ENCODE measurements at regions not wholly inside any gene's neighbourhood (a gene's known extent, or its start where the extent isn't known, plus 50 kb on each side); places are given as distances from the start of the nearest gene placed in this dataset.

GRCh38 chr20:60553095-60553494 is 594.9 kb downstream of the CDH26 start:
- in situ Hi-C loops (cut with HindIII; ENCODE audit: low sequenced_read_pairs): no loop called here

GRCh38 chr20:60558486-60558885 is 600.3 kb downstream of the CDH26 start:
- in situ Hi-C loops (cut with HindIII; ENCODE audit: low sequenced_read_pairs): no loop called here

- in situ Hi-C loops (cut with HindIII; ENCODE audit: low sequenced_read_pairs): no loop called here
Observed at GRCh38 chr20:60559462-60559861, 601.2 kb downstream of the CDH26 start.

- in situ Hi-C loops (cut with HindIII; ENCODE audit: low sequenced_read_pairs): no loop called here
Observed at GRCh38 chr20:60561052-60561451, 602.8 kb downstream of the CDH26 start.

GRCh38 chr20:60565083-60565482 is 606.9 kb downstream of the CDH26 start:
- in situ Hi-C loops (cut with HindIII; ENCODE audit: low sequenced_read_pairs): no loop called here

GRCh38 chr20:60565551-60565950 is 607.3 kb downstream of the CDH26 start:
- in situ Hi-C loops (cut with HindIII; ENCODE audit: low sequenced_read_pairs): no loop called here

- in situ Hi-C loops (cut with HindIII; ENCODE audit: low sequenced_read_pairs): no loop called here
Observed at GRCh38 chr20:60569116-60569515, 610.9 kb downstream of the CDH26 start.

- in situ Hi-C loops (cut with HindIII; ENCODE audit: low sequenced_read_pairs): no loop called here
Observed at GRCh38 chr20:60570481-60571277, 612.5 kb downstream of the CDH26 start.

- in situ Hi-C loops (cut with HindIII; ENCODE audit: low sequenced_read_pairs): no loop called here
Observed at GRCh38 chr20:60573003-60573680, 614.9 kb downstream of the CDH26 start.

GRCh38 chr20:60576236-60576635 is 618.0 kb downstream of the CDH26 start:
- in situ Hi-C loops (cut with HindIII; ENCODE audit: low sequenced_read_pairs): no loop called here

GRCh38 chr20:60579941-60580515 is 621.8 kb downstream of the CDH26 start:
- in situ Hi-C loops (cut with HindIII; ENCODE audit: low sequenced_read_pairs): no loop called here

- in situ Hi-C loops (cut with HindIII; ENCODE audit: low sequenced_read_pairs): no loop called here
Observed at GRCh38 chr20:60581606-60582115, 623.4 kb downstream of the CDH26 start.

GRCh38 chr20:60583741-60584140 is 625.5 kb downstream of the CDH26 start:
- in situ Hi-C loops (cut with HindIII; ENCODE audit: low sequenced_read_pairs): no loop called here

GRCh38 chr20:60584221-60584620 is 626.0 kb downstream of the CDH26 start:
- in situ Hi-C loops (cut with HindIII; ENCODE audit: low sequenced_read_pairs): no loop called here

- in situ Hi-C loops (cut with HindIII; ENCODE audit: low sequenced_read_pairs): no loop called here
Observed at GRCh38 chr20:60585651-60586050, 627.4 kb downstream of the CDH26 start.

- in situ Hi-C loops (cut with HindIII; ENCODE audit: low sequenced_read_pairs): no loop called here
Observed at GRCh38 chr20:60586269-60587050, 628.2 kb downstream of the CDH26 start.

- in situ Hi-C loops (cut with HindIII; ENCODE audit: low sequenced_read_pairs): no loop called here
Observed at GRCh38 chr20:60587986-60588385, 629.8 kb downstream of the CDH26 start.

GRCh38 chr20:60589623-60590022 is 631.4 kb downstream of the CDH26 start:
- in situ Hi-C loops (cut with HindIII; ENCODE audit: low sequenced_read_pairs): no loop called here

- in situ Hi-C loops (cut with HindIII; ENCODE audit: low sequenced_read_pairs): no loop called here
Observed at GRCh38 chr20:60591172-60591799, 633.1 kb downstream of the CDH26 start.

- in situ Hi-C loops (cut with HindIII; ENCODE audit: low sequenced_read_pairs): no loop called here
Observed at GRCh38 chr20:60598528-60598927, 640.3 kb downstream of the CDH26 start.

GRCh38 chr20:60599381-60599780 is 641.2 kb downstream of the CDH26 start:
- in situ Hi-C loops (cut with HindIII; ENCODE audit: low sequenced_read_pairs): no loop called here

Measured in DLD1 (cell line).